Skin of body (tissue), 1 donor: ENCODE measurements at regions not wholly inside any gene's neighbourhood (a gene's known extent, or its start where the extent isn't known, plus 50 kb on each side); places are given as distances from the start of the nearest gene placed in this dataset.

Experiments
- DNase-seq: peaks from one replicate; lab custom pipeline; 2025; lab: John Stamatoyannopoulos, UW

DNA sequence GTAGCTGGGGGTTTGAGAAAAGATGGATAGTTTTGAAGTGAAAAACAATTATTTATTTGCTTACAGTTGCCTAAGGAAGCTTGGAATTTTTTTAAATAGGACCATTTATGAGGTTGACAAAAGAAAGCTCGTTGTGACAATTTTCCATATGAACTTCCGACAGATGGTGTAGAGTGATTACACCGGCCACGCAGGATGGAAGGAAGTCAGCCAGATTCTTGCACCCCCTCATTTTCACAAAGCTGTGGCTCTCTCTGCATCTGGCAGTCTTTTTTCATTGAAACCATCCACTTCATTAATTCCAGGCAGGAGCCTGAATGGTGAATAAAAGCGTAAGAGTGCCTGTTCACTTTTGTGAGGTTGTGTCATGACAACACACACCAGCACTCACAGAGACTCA is 1284.1 kb downstream of the AACS start:
- no peak for DNase-seq

DNA sequence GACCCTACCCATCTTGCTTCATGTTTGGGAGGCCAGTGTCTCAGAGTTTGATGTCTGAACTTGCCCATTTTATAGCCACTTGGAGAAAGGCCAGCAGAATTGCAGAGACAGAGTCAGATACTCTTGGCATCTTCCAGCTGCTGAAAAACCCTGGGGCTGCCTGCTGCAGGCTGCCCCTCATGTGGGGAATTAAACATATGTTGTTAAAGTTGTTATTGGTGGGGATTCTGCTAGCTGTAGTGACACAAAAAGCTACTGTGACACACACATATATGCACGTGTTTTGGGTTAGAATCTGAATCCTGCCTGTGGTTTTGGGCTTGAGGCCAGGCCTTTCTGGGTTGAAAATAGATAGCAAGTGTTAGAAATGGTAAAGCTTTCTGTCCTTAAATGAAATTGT is 1288.4 kb downstream of the AACS start:
- DNase-seq = peak; percentile 41

DNA sequence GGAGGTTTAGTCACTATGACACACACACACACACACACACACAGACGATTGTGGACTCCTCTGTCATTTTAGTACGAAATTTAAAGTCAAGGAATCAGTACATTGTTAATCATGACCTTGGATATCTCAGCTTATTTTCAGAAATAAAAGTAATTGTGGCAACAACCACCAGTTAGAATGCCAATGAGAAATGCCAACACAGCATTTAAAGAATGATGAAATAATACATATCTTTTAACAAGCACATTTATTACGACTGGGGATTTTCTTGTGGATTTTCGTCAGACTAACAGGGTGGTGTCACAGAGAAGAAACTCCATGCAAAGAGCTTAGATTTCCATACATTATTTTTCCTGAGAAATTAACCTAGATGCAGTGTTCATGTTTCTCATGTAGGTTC is 1289.4 kb downstream of the AACS start:
- no peak for DNase-seq

DNA sequence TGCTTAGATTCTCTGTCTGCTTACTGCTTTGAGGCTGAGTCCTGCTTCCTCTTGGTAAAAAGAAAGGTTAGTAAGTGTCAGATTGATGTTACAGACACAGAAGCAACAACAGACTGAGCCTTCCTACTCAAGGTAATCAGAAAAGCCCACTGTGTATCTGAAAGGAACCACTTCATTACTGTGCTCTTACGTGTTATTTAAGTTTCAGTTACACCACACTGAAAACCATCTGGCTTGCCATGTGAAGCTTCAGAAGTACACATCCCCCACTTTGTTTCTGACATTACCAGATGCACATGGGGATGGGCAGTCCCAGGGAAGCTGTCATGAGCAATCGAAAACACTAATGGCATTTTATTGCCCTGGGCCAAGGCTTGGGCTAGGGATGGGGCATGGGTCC is 1290.1 kb downstream of the AACS start:
- peak; percentile 22 for DNase-seq

DNA sequence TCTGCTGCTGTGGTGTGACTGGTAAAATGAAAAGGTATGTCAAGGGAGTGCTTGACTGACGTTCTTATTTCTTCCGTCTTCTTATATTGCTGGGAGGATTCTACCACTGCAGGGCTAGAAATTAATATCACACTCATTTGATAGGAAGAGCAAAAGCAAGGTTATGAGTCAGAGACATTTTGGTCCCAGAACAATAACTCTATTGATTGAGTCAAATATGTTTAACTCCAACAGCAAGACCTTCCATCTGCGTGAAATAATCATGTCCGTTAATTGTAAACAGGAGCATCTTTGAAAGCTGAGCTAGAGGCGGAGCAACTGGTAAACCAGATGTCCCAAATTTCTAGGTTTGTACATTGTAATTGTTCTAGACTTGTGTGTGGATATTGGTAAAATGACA is 1293.6 kb downstream of the AACS start:
- DNase-seq = peak; percentile 51

DNA sequence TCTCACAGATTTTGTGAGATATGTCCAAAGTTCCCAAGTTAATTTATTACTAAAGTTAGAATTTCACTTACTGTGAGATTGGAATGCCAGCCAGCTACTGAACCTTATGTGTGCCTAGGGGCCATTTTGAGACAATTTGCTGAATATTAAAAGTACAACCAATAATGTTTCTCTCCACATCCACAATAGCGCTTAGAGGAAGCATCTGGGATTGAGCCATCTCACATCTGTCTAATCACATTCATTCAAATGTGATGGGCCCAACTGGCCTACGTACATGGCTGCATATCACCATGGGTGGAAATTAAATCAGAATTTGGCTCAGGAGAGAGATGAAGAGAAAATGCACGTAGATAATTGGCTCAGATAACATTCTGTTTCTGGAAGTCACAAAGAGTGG is 1294.0 kb downstream of the AACS start:
- no peak for DNase-seq

DNA sequence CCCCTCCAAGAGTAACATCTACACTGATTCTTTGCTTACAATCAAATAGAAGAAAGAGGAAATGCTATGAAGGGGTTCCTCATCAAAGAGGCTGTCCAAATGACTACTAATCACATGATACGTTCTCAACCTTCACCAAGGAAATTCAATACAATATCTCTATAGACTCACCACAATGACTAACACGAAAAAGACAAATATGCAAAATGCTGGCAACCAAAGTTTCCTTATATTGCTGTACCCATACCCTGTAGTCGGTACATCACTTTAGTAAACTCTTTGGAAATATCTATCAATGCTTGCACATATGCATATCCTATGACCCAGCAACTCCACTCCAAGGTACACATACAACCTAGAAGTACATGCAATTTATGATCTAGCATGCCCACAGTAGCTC is 1296.6 kb downstream of the AACS start:
- no peak for DNase-seq

DNA sequence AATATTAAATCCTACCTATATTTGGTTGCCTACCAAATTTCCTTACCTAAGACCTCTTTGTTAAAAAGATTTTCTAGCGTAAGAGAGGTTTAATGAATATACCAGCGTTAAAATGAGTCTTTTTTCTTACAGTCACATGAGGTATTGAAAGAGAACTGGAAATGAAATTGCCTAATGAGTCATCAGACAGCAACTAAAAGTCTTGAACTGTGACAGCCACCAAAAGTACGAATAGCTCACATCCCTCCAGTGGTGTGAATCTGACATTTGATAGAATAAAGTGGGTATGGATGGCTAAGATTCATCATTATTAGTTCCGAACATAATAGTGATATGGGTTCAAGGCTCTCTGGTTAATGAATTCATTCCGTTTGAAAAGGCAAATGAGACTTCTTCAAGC is 1297.3 kb downstream of the AACS start:
- no peak for DNase-seq

DNA sequence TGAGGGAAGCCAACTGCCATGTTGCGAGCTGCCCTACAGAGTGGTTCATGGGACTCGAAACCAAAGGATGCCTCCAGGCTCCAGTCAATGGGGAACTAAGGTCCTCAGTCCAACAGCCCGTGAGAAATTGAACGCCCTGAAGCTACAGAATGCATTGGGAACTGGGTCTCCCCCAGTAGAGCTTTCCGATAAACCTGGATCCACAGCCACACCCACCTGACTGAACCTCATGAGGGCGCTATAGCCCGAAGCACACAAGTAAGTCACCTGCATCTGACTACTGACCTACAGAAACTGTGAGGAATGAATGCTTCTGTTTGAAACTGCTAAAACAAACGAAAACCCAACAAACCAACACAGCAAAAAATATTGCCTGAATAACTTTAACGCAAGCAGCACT is 1297.7 kb downstream of the AACS start:
- no peak for DNase-seq

DNA sequence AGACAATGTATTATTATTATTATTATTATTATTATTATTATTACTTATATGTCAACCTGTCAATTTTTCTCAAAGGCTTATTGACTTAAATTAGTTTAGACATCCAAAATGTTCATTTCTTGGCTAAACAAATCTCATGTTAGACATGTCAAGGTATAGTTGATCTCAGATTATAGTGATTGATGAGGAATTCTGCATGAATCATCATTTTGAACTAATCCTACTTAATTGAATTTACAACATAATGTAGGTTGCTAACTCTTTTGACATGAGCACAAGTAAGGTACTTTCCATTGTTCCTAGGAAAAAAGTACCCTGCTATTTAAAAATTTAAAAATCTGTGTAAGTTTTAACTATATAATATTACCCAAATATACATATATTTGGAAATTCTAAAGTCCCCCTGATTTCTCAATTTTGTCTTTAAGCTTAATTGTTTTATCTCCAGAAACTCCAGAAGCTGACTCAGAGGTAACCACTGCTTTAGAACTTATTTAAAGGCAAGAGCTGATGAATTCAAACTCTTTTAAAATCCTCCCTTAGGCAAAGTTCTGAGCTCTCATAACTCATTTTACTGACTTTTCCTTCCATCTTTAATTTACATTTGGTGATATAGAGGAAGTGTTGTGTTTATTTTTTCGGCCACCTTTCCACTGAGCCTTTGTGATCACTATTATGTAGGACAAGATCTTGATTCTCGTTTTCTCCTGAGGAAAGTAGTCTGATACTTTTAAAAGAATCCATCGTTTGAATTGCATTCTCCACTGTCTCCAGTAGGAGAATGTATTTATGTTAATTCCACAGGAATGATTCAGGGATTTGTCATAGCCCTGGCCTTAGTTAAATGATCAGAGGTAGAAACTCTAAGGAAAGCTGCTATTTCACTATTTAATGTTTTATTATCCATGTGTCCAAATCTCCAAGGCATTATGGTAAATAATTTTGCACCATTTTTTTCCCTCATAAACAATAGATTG is 1304.5 kb downstream of the AACS start:
- DNase-seq = no peak

DNA sequence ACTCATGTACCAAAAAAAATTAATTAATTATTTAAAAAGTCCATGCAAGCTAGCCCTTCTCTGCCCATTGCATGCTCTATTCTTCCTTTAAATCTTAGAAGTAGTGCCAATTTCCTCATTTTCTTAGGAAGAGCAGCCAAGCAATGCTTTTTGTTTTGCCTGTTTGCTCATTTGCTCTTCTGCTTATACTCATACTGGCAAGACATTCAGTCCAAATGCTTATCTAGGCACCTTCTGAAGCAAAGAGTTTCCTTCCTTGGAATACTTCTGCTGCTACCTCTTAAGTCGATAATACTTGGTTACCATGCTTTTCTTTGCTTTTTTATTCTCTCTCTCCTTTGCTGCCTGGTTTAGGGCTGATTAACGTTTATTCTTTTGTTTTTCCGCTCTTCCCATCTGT is 1318.3 kb downstream of the AACS start:
- DNase-seq = no peak

DNA sequence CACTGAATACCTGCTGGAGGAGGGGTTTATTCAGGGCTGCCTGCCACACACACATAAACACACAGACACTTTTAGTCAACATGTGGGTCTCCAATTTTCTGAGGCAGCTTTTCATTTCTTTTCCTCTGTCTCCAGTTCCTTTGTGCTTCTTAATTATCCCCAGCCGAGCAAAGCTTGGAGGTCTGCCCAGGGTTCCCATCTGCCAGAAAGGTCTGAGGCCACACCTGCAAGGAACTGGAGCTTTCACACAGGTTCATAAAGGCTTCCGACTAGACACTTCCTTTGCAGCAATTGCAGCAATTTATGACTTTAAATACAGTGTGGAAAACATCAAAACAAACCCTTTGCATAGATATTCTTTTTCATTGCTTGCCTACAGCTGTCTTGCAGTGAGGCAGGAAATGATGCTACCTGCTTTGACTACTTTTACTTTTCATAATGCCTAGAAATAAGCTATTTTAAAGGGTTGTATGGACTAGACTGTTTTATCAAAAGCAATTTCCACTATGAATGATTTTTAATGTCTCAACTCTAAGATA is 1318.9 kb downstream of the AACS start:
- no peak for DNase-seq

DNA sequence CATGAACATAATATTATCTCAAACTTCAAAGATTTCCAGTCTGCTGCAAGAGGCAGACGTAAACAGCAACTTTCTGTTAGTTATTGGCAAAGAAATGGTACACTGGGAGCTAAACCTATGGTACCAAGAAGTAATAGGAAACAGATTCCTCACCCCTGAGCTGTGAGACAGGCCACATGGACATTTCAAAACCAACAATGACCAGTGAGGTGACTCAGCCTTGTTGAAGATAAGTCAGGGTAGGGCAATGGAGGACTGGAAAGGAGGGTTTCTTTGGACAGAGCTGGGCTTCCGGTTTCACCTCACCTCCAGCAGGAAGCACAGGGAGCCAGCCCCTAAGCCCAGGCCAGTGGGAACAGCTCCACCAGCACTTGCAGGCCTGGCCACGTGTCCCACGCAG is 1320.5 kb downstream of the AACS start:
- no peak for DNase-seq

DNA sequence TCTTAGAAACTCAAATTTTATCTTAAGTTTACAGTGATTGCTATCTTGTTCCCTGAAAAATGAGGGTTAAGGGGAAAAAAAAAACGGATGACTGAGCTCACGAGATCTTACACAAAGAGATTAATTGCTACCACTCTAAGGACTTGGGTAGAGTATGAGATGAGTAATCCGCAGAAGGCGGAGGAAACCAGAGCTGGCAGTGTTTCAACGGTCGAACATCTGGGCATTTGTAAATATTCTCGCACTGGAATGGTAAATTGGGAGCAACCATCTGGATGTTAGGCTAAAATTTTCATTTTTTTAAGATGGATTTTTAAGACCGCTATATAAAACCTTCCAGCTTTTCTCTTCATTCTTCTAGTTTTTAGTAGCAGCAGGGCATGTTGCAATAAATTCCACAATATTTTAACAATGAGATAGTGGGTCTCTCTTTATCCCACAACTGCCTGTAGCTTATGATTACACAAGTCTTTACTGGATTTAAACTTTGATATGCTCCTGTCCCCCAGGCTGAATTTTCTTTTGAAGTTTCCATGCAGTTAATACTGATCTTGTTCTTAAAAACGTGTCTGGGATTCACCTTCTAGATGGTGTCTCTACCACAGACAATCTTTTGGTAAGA is 1324.1 kb downstream of the AACS start:
- DNase-seq = peak; percentile 61

DNA sequence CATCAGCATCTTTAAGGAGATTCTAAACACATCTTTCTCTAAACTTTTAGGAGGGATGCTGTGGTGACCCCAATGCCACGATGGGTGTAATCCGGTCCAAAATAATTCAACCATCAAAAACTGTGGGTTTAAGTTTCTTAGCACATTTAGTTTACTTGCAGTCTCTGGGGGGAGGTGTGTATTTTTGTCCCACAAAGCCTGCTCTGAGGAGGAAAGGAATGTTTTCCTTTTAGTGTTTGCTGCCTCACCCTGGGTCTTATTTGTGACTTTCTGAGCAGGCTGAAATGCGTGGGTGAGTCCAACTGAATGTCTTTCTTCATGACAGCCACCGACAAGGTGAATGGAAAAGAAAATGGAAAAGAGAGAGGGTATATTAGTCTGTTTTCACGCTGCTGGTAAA is 1324.7 kb downstream of the AACS start:
- DNase-seq = no peak

DNA sequence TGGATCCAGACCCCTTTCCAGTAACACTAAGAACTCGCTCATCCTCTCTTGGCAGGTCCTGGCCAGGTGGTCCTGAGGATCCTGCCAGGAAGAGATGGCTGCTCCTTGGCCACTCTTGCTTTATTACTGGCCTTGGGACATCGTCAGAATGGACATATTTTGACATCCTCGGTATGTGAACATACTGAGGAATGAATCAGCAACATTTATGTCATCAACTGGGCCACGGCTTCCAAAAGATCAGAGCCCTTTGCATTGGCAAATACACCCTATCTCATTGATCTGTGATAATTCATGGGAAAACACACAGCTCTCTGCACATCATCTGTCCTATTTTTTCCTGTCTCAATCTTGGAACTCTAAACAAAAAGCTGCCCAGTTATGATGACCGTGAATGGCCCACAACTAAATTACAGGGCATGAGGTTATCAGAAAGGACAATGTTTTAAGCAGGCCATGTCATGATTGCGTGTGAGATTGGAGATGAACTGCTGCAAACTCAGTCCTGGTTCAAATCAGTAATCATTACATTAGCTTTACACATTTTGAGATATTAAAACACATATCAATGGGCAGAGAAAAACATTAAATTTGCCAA is 1325.8 kb downstream of the AACS start:
- DNase-seq = no peak

DNA sequence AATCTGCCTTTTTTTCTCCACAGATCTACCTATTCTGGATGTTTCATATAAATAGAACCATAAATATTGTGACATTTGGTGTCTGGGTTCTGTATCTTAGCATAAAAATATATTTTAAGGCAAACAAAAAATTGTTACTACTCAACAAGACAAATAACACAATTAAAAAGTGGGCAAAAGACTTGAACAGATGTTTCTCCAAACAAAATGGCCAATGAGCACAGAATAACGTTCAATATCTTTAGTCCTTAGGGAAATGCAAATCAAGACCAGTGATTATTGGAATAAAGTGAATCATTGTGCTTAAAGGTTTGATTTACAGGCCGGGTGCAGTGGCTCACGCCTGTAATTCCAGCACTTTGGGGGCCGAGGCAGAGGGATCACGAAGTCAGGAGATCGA is 1331.3 kb downstream of the AACS start:
- DNase-seq = no peak

DNA sequence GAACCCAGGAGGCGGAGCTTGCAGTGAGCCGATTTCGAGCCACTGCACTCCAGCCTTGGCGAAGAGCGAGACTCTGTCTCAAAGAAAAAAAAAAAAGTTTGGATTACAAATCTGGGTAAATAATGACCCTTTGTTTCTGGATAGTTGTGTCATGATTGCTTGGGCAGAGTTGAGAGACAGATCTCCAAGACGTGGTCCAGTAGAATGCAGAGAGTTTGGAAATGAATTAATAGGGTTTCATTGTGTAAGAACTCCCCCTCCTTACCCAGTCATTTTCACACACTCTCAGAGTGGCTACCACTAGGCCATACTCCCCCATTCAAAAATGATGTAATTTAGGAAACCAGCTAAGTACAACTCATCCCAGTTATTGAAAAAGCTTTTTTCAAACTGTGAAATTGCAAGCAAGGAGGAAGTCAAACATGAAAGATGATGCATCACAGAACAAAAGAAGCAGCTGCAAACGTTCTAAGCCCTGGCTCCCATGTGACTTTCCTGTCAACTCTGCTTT is 1331.9 kb downstream of the AACS start:
- no peak for DNase-seq

DNA sequence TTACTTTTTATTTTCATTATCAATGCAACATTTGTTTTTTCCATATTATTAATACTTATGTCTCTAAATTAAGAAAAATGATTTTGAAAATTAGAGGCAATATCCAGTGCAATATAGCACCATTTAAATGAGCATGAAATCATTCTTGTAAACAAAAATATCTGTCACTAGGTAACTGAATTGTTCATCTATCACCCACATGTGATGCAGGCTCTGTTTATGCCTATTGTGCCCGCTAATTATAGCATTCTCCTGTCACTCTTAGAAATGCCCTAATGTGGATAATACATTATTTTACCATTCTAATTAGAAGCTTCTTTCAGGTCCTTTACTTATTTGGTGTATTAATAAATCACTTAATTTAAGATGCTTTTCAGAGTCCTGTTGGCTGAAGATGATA is 1332.4 kb downstream of the AACS start:
- DNase-seq = no peak

DNA sequence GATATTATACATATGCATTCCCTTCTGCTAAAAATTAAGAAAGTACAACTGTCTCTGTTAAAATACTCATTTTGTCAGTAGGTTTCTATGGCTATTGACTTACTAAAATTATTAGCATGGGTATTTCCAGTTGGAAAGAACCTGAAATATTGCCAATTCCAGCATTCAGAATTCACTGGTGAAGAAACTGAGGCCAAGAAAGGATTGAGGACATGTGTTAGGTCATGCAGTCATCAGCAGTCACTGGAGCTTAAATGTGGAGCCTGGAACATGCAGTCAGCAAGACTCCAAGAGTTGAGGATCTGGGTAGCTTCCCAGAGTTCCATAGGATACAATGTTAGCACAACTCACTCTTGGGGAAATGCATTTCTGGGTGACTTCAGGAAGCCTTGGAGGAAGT is 1335.6 kb downstream of the AACS start:
- no peak for DNase-seq

DNA sequence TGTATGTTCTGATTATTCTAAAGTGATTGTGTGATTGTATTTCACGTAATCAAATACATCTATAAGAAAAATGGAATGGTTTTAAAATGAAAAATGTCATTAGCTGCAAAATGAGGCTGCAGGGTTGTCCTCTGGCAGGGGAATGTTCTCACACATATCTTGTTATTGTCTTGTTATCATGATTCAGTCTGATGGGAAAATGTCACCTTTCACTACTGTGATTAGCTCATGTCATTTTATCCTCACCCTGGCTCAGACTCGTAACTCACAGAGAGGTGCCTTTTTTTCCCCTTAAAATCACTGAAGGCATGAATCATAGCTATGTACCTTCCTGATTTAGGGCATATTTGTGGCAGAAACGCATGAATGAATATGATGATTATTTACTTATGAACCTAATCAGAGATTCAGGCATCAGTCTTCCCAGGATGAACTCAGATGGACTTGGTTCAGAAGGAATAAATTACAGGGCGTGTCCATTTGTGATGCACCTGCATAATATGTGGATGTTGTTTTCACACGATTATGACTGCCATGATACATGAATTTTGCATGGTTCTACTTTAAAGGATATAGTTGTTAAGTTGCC is 1339.2 kb downstream of the AACS start:
- no peak for DNase-seq

DNA sequence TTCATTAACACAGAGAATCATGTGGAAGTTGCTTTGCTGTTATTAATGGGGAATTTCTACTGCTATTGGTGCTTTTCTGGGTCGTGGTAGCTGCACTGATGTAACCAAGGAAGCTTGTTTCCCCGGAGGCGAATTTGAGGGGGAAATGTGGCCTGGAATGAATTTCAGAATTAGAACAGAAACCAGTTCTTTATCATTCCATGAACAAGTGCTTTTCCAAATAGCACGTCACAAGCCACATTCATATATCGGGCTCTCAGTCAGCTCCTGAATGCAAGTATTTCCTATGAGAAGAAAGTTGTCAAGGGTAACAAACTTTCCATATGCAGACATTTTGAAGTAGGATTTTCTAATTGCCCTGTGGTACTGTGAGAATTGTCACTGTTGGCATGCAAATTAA is 1353.2 kb downstream of the AACS start:
- DNase-seq = no peak
